SU-DHL-6 (cell line): ENCODE measurements at regions not wholly inside any gene's neighbourhood (a gene's known extent, or its start where the extent isn't known, plus 50 kb on each side); places are given as distances from the start of the nearest gene placed in this dataset.

Experiments
- H2AFZ ChIP-seq: fragments of 200-600 bp; sonication (generic); 2 replicates; pipeline ENCODE4 v1.6.1; 2014; ENCODE audit warnings: low read depth, mild to moderate bottlenecking, moderate library complexity, mixed read lengths, antibody characterized with exemption, low read length; ENCODE audit not compliant: severe bottlenecking
- H3F3A ChIP-seq: fragments of 200-600 bp; shearing (Covaris generic); 2 replicates; pipeline ENCODE4 v1.6.0; 2016; ENCODE audit warnings: antibody characterized with exemption, mild to moderate bottlenecking; ENCODE audit not compliant: insufficient read depth
- H3K27ac ChIP-seq: fragments of 200-600 bp; sonication (generic); 2 replicates; pipeline ENCODE4 v1.5.1; 2016; ENCODE audit warnings: low read depth, mild to moderate bottlenecking, low read length, moderate library complexity, mixed read lengths
- H3K27me3 ChIP-seq: fragments of 200-600 bp; sonication (generic), shearing (Covaris generic); 2 replicates; pipeline ENCODE4 v1.6.0; 2014; ENCODE audit warnings: mild to moderate bottlenecking, low read length
- H3K36me3 ChIP-seq: fragments of 200-600 bp; sonication (generic); 2 replicates; pipeline ENCODE4 v1.6.1; 2014; ENCODE audit warnings: mild to moderate bottlenecking, low read length, mixed read lengths
- H3K4me2 ChIP-seq: fragments of 300-600, 200-600 bp; shearing (Covaris generic), sonication (generic); 2 replicates; pipeline ENCODE4 v1.6.0; 2014; ENCODE audit warnings: low read length, low read depth, mild to moderate bottlenecking; ENCODE audit not compliant: poor library complexity, severe bottlenecking
- H3K4me3 ChIP-seq: fragments of 200-600 bp; sonication (generic); 2 replicates; pipeline ENCODE4 v1.5.1; 2014; ENCODE audit warnings: antibody characterized with exemption, low read length, mild to moderate bottlenecking, mixed read lengths; ENCODE audit not compliant: insufficient read depth, poor library complexity, severe bottlenecking
- H3K79me2 ChIP-seq: fragments of 200-600 bp; sonication (generic); 2 replicates; pipeline ENCODE4 v1.6.1; 2014; ENCODE audit warnings: mild to moderate bottlenecking, low read length, moderate library complexity; ENCODE audit not compliant: insufficient read depth
- H3K9ac ChIP-seq: fragments of 200-600 bp; sonication (generic); 2 replicates; pipeline ENCODE4 v1.7.0; 2014; ENCODE audit warnings: mild to moderate bottlenecking, low read length
- H3K9me2 ChIP-seq: fragments of 200-600 bp; sonication (generic); replicated peaks from 2 replicates; pipeline ENCODE4 v1.6.1; 2014; ENCODE audit warnings: low read length; ENCODE audit not compliant: insufficient read depth
- H3K9me3 ChIP-seq: fragments of 200-600 bp; sonication (generic); 2 replicates; pipeline ENCODE4 v1.6.1; 2014; ENCODE audit warnings: low read length, mixed read lengths; ENCODE audit not compliant: insufficient read depth
- H4K20me1 ChIP-seq: fragments of 200-600 bp; sonication (generic); 2 replicates; pipeline ENCODE4 v1.6.1; 2014; ENCODE audit warnings: low read depth, mild to moderate bottlenecking, antibody characterized with exemption, low read length, moderate library complexity, mixed read lengths
- CTCF ChIP-seq: fragments of 200-600 bp; sonication (generic); IDR thresholded peaks from one replicate; pipeline ENCODE4 v1.5.1; 2017; ENCODE audit warnings: antibody characterized with exemption, mild to moderate bottlenecking, low read length, moderate library complexity; ENCODE audit not compliant: insufficient read depth, poor library complexity, severe bottlenecking
- EZH2phosphoT487 ChIP-seq: fragments of 200-600 bp; sonication (generic), shearing (Covaris generic); conservative IDR thresholded peaks from 2 replicates; pipeline ENCODE4 v1.6.1; 2018; ENCODE audit warnings: mild to moderate bottlenecking, antibody characterized with exemption, low read length, moderate library complexity, mixed read lengths

- Histone ChIP-seq H2AFZ (no peak overlapping the region), H3F3A (no peaks in the 10 kb centered on the region), H4K20me1 (no peaks in the 10 kb centered on the region), H3K9ac (no peak overlapping the region), H3K4me2 (no peak overlapping the region), H3K27ac (no peak overlapping the region), H3K9me3 (no peaks in the 10 kb centered on the region), H3K79me2 (no peaks in the 10 kb centered on the region), H3K9me2 (no peaks in the 10 kb centered on the region), H3K27me3 (no peaks in the 10 kb centered on the region), H3K4me3 (no peak overlapping the region), H3K36me3 (no peaks in the 10 kb centered on the region)
- TF ChIP-seq EZH2phosphoT487 (no peak), CTCF (no peak)
These were observed 1635.2 kb downstream of the FAM181B start for GRCh38 chr11:81098471-81098870.

- Histone ChIP-seq H3F3A (no peaks in the 10 kb centered on the region), H3K27me3 (no peaks in the 10 kb centered on the region), H3K27ac (no peak overlapping the region), H2AFZ (no peak overlapping the region), H3K9ac (no peak overlapping the region), H4K20me1 (no peaks in the 10 kb centered on the region), H3K9me2 (no peaks in the 10 kb centered on the region), H3K79me2 (no peaks in the 10 kb centered on the region), H3K36me3 (no peaks in the 10 kb centered on the region), H3K4me2 (no peak overlapping the region), H3K9me3 (no peaks in the 10 kb centered on the region), H3K4me3 (no peak overlapping the region)
- TF ChIP-seq CTCF = no peak
- no peak for TF ChIP-seq EZH2phosphoT487
These were observed 1641.1 kb downstream of the FAM181B start for GRCh38 chr11:81092522-81092921.

GRCh38 chr11:81089242-81089641 is 1644.4 kb downstream of the FAM181B start:
- H3K4me2 ChIP-seq = no peak overlapping the region
- no peak overlapping the region for H3K9ac ChIP-seq
- no peaks in the 10 kb centered on the region for H3K9me3 ChIP-seq
- H3K4me3 ChIP-seq = no peak overlapping the region
- H3K9me2 ChIP-seq = no peaks in the 10 kb centered on the region
- no peaks in the 10 kb centered on the region for H3F3A ChIP-seq
- H3K27me3 ChIP-seq = no peaks in the 10 kb centered on the region
- no peaks in the 10 kb centered on the region for H3K79me2 ChIP-seq
- no peak overlapping the region for H2AFZ ChIP-seq
- H4K20me1 ChIP-seq = no peaks in the 10 kb centered on the region
- H3K27ac ChIP-seq = no peak overlapping the region
- H3K36me3 ChIP-seq = no peaks in the 10 kb centered on the region
- TF ChIP-seq EZH2phosphoT487 (no peak), CTCF (no peak)
